HG02588 (cell line): ENCODE measurements at regions not wholly inside any gene's neighbourhood (a gene's known extent, or its start where the extent isn't known, plus 50 kb on each side); places are given as distances from the start of the nearest gene placed in this dataset.

Experiments
- ATAC-seq: cut with Tn5 transposase; IDR thresholded peaks from one replicate; pipeline ENCODE4 v1.9.1; 2021; ENCODE audit warnings: mild to moderate bottlenecking, moderate library complexity; ENCODE audit not compliant: unreplicated experiment

- ATAC-seq = no peak
These were observed 497.2 kb downstream of the BUD13 start for GRCh38 chr11:116275635-116276034.

- no peak for ATAC-seq
These were observed 498.3 kb downstream of the BUD13 start for GRCh38 chr11:116274521-116274920.

GRCh38 chr11:116272181-116272789 is 500.5 kb downstream of the BUD13 start:
- no peak for ATAC-seq

- ATAC-seq = no peak
These were observed 501.3 kb downstream of the BUD13 start for GRCh38 chr11:116271479-116271878.

GRCh38 chr11:116267146-116267545 is 505.6 kb downstream of the BUD13 start:
- ATAC-seq = no peak

GRCh38 chr11:116263770-116264169 is 509.0 kb downstream of the BUD13 start:
- no peak for ATAC-seq

DNA sequence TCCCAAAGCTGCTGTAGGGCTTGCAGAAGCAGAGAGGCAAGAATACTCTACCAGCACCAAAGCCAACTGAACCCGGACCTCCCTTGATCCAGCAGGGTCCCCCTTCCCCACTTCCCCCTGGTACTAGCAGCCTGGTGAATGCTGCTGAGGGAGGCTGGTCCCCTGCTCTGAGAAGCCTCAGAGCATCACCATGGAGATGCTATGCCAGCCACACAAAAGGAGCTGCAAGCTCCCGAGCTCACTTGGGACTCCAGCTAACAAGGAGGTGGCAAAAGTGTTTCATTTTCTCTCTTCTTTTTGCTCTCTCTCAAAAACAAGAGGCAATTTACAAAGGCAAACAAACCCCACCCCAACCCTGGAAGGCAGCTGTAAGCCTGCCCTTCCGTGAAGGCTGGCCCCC is 509.8 kb downstream of the BUD13 start:
- no peak for ATAC-seq

DNA sequence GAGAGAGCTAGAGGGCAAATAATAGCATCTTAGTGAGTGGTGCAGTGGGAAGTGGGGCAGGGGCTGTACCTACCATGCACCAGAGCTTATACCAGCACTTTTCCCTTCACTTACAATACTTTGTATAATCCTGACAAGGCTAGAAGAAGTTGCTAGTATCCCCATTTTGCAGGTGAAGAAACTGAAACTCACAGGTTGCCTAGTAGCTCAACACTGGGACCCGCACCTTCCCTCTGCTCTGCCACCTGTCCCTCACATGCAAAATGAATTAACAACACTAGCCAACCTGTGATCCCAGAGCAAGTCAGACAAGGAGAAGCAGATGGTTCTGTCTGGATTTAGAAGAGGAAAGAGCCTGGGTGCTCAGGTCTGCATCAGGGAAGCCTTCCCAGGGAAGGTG is 510.4 kb downstream of the BUD13 start:
- no peak for ATAC-seq

- no peak for ATAC-seq
These were observed 511.2 kb downstream of the BUD13 start for GRCh38 chr11:116261606-116262005.

DNA sequence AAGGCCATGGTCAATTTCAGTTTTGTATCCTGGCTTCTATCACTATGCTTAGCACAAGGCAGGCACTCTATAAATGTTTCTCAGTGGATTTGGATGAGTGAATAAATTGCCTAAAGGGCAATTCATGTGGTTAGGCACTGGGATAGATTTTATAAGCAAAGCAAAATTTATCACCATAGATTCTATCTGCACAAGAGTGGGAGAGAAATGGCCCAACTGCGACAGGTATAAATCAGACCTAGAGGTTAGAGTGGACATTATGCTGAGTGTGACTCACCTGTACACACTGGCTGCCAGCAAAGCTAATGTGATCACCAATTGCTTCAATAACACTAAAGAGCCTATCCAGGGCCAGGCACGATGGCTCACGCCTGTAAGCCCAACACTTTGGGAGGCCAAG is 514.0 kb downstream of the BUD13 start:
- no peak for ATAC-seq

DNA sequence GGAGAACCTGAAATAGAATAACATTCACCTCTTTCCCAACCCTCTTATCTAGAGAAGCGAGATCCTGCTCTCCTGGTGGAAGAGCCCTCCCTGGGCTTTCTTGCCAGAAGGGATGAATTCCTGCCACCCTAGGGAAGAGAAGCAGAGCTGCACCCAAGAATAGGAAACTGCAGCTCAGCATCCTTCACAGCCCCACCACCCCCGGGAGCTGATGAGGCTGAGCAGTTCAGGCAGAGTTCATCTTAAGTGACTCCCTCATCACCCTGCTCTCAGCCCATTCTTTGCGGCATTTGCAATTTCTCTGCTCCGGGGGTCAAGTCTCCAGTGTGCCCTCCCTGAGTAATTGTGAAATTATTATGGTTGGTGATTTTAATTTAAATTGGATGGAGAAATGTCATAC is 514.9 kb downstream of the BUD13 start:
- no peak for ATAC-seq

- no peak for ATAC-seq
These were observed 515.7 kb downstream of the BUD13 start for GRCh38 chr11:116257092-116257491.

GRCh38 chr11:116256215-116256614 is 516.6 kb downstream of the BUD13 start:
- no peak for ATAC-seq

GRCh38 chr11:116255321-116255953 is 517.4 kb downstream of the BUD13 start:
- no peak for ATAC-seq

DNA sequence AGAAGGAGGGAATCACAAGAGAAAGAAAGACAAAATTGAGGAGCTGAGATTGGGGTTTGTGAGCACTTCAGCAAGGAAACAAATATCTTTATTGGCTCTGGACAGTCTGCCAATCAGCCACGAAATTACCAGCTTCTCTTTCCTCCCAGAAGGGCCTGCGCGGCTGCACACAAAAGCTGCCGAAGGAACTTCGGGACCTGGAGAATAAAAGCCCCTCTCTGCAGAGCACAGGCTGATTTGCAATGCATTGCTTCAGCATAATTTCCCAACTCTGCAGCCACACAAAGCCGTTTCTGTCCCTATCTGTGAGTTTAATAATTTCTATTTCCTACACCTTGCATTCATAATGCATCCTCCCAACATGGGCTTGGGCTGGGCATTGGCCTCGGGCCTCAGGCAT is 522.6 kb downstream of the BUD13 start:
- ATAC-seq = no peak

GRCh38 chr11:116249561-116249960 is 523.2 kb downstream of the BUD13 start:
- no peak for ATAC-seq

- no peak for ATAC-seq
These were observed 527.9 kb downstream of the BUD13 start for GRCh38 chr11:116244889-116245288.

- ATAC-seq = no peak
These were observed 528.3 kb downstream of the BUD13 start for GRCh38 chr11:116244439-116244838.

DNA sequence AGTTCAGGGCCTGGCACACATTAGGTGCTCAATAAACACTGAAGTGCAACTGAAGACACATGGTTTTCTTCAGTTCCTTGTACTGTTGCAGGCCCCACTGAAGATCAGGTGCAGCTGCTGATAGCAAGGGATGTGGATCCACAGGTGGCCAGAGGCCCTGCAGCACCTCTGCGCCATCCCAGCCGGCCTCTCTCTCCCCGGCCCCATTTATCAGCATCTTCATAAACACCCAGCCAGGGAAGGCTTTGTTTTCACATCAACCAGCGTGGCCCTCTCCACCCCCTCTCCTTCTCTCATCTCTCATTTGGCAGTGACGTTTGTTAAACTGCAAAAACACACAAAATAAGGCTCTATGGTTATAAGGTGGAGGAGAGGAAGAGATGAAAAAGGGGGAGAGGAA is 528.8 kb downstream of the BUD13 start:
- ATAC-seq = no peak

GRCh38 chr11:116242006-116242405 is 530.8 kb downstream of the BUD13 start:
- no peak for ATAC-seq

DNA sequence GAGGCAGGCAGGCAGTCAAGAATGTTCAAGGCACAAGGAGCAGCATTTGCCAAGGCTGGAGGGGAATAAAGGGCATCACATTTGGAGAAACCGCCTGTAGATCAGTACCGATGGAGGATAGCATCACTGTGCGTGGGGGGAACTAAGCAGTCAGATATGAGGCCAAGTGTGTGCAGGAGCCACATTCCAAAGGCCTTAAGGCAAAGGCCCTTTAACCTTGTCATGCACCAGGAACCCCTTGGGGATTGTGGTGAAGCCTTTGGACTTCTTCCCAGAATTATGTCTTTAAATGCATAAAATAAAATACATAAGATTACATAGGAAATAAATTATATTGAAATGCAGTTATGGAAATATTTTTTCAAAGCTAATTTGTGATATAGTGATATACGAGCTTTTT is 532.1 kb downstream of the BUD13 start:
- no peak for ATAC-seq

DNA sequence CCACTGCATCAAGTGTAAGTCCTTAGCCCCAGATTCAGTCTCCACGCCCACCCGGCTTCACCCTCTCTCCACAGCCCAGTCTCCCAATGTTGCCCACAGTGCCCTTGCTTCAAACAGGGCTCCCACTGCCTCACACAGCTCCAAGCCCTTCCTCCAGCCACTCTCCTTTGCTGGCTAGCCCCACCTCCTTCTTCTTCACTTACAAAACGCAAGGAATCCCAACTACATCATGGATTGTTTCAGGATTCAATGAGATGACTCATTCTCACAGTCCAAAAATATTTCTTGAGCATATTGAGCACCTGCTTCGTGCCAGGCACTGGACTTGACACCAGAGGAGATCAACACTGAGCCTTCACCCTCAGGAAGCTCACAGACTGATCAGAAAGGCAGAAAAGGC is 533.5 kb downstream of the BUD13 start:
- no peak for ATAC-seq

DNA sequence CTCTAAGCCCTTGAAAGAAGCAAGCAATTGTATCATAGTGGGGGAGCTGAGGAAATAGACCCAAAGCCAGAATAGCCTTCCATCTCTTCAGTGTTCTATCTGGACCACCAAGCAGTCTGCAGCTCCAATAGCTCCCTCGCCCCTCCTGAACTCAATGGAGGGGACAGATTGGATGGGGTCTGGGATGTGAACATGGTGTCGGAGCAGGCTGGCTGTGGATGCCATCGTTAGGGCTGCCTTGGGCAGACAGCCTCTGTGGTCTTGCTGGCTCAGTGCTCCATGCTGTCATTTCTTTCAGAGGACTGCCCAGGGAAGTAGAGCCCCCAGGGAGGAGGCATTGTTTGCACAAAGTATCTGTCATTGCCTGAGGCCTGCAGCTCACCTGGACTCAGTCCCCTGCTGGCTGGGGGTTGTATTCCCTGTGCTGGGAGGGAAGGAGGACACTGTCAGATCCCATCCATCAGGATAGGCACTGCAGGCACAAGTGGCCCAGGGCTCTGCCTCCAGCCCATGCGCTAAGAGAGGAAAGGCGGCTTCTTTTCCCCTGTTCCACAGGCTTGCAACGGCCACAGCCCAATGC is 537.7 kb downstream of the BUD13 start:
- ATAC-seq = no peak
